HepG2 (cell line): ENCODE measurements at regions not wholly inside any gene's neighbourhood (a gene's known extent, or its start where the extent isn't known, plus 50 kb on each side); places are given as distances from the start of the nearest gene placed in this dataset.

ENCODE experiments used
- ATAC-seq: fragments of 200-7000 bp; cut with Tn5 transposase; 3 replicates; pipeline ENCODE4 v1.9.1; 2020; ENCODE audit warnings: mild to moderate bottlenecking, moderate library complexity
- BruUV-seq: library from RNA; stranded (reverse); fragments of 400-500 nt; replicated peaks from 2 replicates; lab custom pipeline; 2021; lab: Mats Ljungman, UMichigan
- CTCF ChIA-PET: fragments of 300-600 bp; formaldehyde crosslinking; extraction: SDS; loops from one replicate; lab custom pipeline; 2021; ENCODE audit warnings: low total read pairs, inconsistent platforms, low intra/inter-chr PET ratio; lab: Yijun Ruan, JAX
- POLR2A ChIA-PET: fragments of 350-600 bp; sonication (Branson Sonifier 250); formaldehyde crosslinking; loops from one replicate; lab custom pipeline; 2020; ENCODE audit warnings: antibody characterized with exemption, inconsistent platforms; lab: Yijun Ruan, JAX
- DNase-seq: peaks from one replicate; pipeline ENCODE4 v3.0.0-alpha.2; 2015; ENCODE audit warnings: low spot score
- FAIRE-seq: peaks from 3 replicates; lab custom pipeline; 2011; peaks lifted over from hg19 to GRCh38; lab: Jason Lieb, UNC
- H2AFZ ChIP-seq: one replicate; pipeline ENCODE4 v1.6.1; 2011; ENCODE audit warnings: low read length, inconsistent platforms
- H3K27ac ChIP-seq: fragments of 300-600 bp; 3 replicates; pipeline ENCODE4 v1.8.0; 2011; ENCODE audit warnings: mixed run types, mild to moderate bottlenecking, mixed read lengths, low read length, inconsistent platforms; ENCODE audit not compliant: insufficient read depth; ENCODE audit errors: extremely low read length
- H3K27me3 ChIP-seq, 2 experiments: fragments of 200-600 bp in 1 of 2; 2 replicates in 1 of 2; 3 replicates in 1 of 2; pipeline versions ENCODE4 v1.6.0 to v1.8.0; 2011; ENCODE audit warnings: low read length in 2 of 2, mild to moderate bottlenecking in 2 of 2, moderate library complexity in 2 of 2, inconsistent platforms in 1 of 2; ENCODE audit not compliant: insufficient read depth in 2 of 2, control insufficient read depth in 1 of 2
- H3K36me3 ChIP-seq, 2 experiments: fragments of 200-600 bp in 1 of 2; replicated peaks in 1 of 2; 2 replicates in 1 of 2; 3 replicates in 1 of 2; pipeline versions ENCODE4 v1.5.1 to v1.8.0; 2011; ENCODE audit warnings: low read length in 2 of 2, inconsistent platforms in 1 of 2; ENCODE audit not compliant: insufficient read depth in 2 of 2, control insufficient read depth in 1 of 2
- H3K4me1 ChIP-seq: 2 replicates; pipeline ENCODE4 v1.5.1; 2012; ENCODE audit warnings: low read length, inconsistent platforms; ENCODE audit not compliant: insufficient read depth
- H3K4me2 ChIP-seq: 2 replicates; pipeline ENCODE4 v1.6.0; 2011; ENCODE audit warnings: low read depth, low read length, inconsistent platforms
- H3K4me3 ChIP-seq, 3 experiments: fragments of 200-600 bp in 1 of 3; sonication (generic), shearing (Covaris generic) in 1 of 3; replicated peaks in 1 of 3; 2 replicates each; pipeline ENCODE4 v1.5.1; 2011 to 2016; ENCODE audit warnings: low read length in 3 of 3, inconsistent platforms in 2 of 3, low read depth in 2 of 3, mild to moderate bottlenecking in 2 of 3, control low read depth in 1 of 3, mixed read lengths in 1 of 3; ENCODE audit not compliant: insufficient read depth in 1 of 3
- H3K79me2 ChIP-seq: one replicate; pipeline ENCODE4 v1.6.1; 2011; ENCODE audit warnings: low read length, inconsistent platforms; ENCODE audit not compliant: insufficient read depth
- H3K9ac ChIP-seq: 2 replicates; pipeline ENCODE4 v1.6.0; 2011; ENCODE audit warnings: mild to moderate bottlenecking, low read depth, low read length, inconsistent platforms; ENCODE audit not compliant: insufficient read depth
- H3K9me3 ChIP-seq: 2 replicates; pipeline ENCODE4 v1.5.1; 2012; ENCODE audit warnings: mild to moderate bottlenecking, low read length
- H4K20me1 ChIP-seq: 2 replicates; pipeline ENCODE4 v1.6.0; 2011; ENCODE audit warnings: inconsistent platforms, mild to moderate bottlenecking, low read length, moderate library complexity; ENCODE audit not compliant: insufficient read depth
- HMGXB3 ChIP-seq: sonication (generic); formaldehyde crosslinking; IDR thresholded peaks from 2 replicates; pipeline ENCODE4 v1.4.0; 2020; ENCODE audit warnings: missing genetic modification reagents, borderline replicate concordance
- NFE2L2 ChIP-seq: fragments of 150-350 bp; IDR thresholded peaks from 2 replicates; pipeline ENCODE4 v1.6.1; 2014; ENCODE audit warnings: low read length
- PLSCR1 ChIP-seq: sonication (generic); formaldehyde crosslinking; IDR thresholded peaks from 2 replicates; pipeline ENCODE4 v1.5.0; 2020; ENCODE audit warnings: missing genetic modification reagents, mild to moderate bottlenecking, borderline replicate concordance
- PRPF4 ChIP-seq: fragments of 200-400 bp; formaldehyde crosslinking; IDR thresholded peaks from 2 replicates; pipeline ENCODE4 v1.6.1; 2016; ENCODE audit warnings: low read length, low read depth; ENCODE audit not compliant: poor library complexity, severe bottlenecking
- SNAPC5 ChIP-seq: sonication (generic); formaldehyde crosslinking; IDR thresholded peaks from 2 replicates; pipeline ENCODE4 v1.8.1; 2023; ENCODE audit warnings: mild to moderate bottlenecking, missing genetic modification reagents, borderline replicate concordance
- ZNF280D ChIP-seq: sonication (generic); formaldehyde crosslinking; IDR thresholded peaks from 2 replicates; pipeline ENCODE4 v1.5.1; 2020; ENCODE audit warnings: mild to moderate bottlenecking, missing genetic modification reagents
- ZNF576 ChIP-seq: sonication (generic); formaldehyde crosslinking; IDR thresholded peaks from 2 replicates; pipeline ENCODE4 v1.4.0; 2020; ENCODE audit warnings: mild to moderate bottlenecking, missing genetic modification reagents
- ZNF703 ChIP-seq: sonication (generic); formaldehyde crosslinking; IDR thresholded peaks from 2 replicates; pipeline ENCODE4 v1.5.1; 2020; ENCODE audit warnings: missing genetic modification reagents, mild to moderate bottlenecking, moderate library complexity, borderline replicate concordance
- WGBS: methylation state at CpG from one replicate; pipeline ENCODE4 v1.1.6; 2017; ENCODE audit warnings: low lambda C conversion rate; 5-methylcytosine and 5-hydroxymethylcytosine counted together
- in situ Hi-C: cut with HindIII; loops from 2 replicates; pipeline ENCODE4 v1.10.0; 2017; ENCODE audit warnings: low pct_unique_long_range_greater_than_20kb; ENCODE audit not compliant: extremely low pct_ligation_motif_present
- intact Hi-C: fragments of 100-400 bp; cut with micrococcal nuclease; formaldehyde crosslinking; loops from one replicate; pipeline ENCODE4 v1.10.0; 2022; ENCODE audit not compliant: unreplicated experiment

- H3K4me3 ChIP-seq, result no peak overlapping the region
- DNase-seq, result no peak
- H3K9me3 ChIP-seq, result no peaks in the 10 kb centered on the region
- 0% methylated on average over 1 of the region's 1 CpG for WGBS
- no peaks in the 10 kb centered on the region for H3K27me3 ChIP-seq
- FAIRE-seq, result no peak
- H3K4me1 ChIP-seq, result no peaks in the 10 kb centered on the region
- no peak overlapping the region for H3K27ac ChIP-seq
- POLR2A ChIA-PET, result no interaction called here
- no peaks in the 10 kb centered on the region for H3K79me2 ChIP-seq
- no peak overlapping the region for H2AFZ ChIP-seq
- H4K20me1 ChIP-seq, result no peaks in the 10 kb centered on the region
- CTCF ChIA-PET, result no interaction called here
- TF ChIP-seq HMGXB3 (CRISPR knock-in tag), result no peak
- no peak for TF ChIP-seq ZNF280D (CRISPR knock-in tag)
- TF ChIP-seq SNAPC5 (CRISPR knock-in tag), result no peak
- TF ChIP-seq ZNF576 (CRISPR knock-in tag), result no peak
- no peak for TF ChIP-seq NFE2L2
- TF ChIP-seq ZNF703, result no peak
- TF ChIP-seq PLSCR1, result no peak
- no peak for TF ChIP-seq PRPF4
- intact Hi-C loops (no loop called here), in situ Hi-C loops (no loop called here)
- no TSS peak for BruUV-seq
- ATAC-seq, result no peak
- no peak overlapping the region for H3K9ac ChIP-seq
- no peak overlapping the region for H3K4me2 ChIP-seq
- no peaks in the 10 kb centered on the region for H3K36me3 ChIP-seq
Measured at GRCh38 chr6:80543151-80543550, 436.7 kb downstream of the BCKDHB start.
